ENCODE measurements at regions not wholly inside any gene's neighbourhood (a gene's known extent, or its start where the extent isn't known, plus 50 kb on each side); places are given as distances from the start of the nearest gene placed in this dataset.
A peak's percentile ranks its signal among the peaks of the same experiment; 100 is the strongest.

GRCh38 chr15:95605098-95605497, 725.4 kb upstream of the NR2F2 start:
- H3K27ac ChIP-seq (ENCODE audit: low read depth in 2 of 2, low read length in 1 of 2): peak overlapping the region in 1 of 2 experiments; percentile 76; a peak in 2 of 4 replicates
- H3K4me2 ChIP-seq: no peak overlapping the region
- H4K20me1 ChIP-seq (ENCODE audit: insufficient read depth): no peaks in the 10 kb centered on the region
- no peaks in the 10 kb centered on the region for H3K36me3 ChIP-seq (replicated peaks in 1 of 2; ENCODE audit: control insufficient read depth in 1 of 2, insufficient read depth in 2 of 2, low read length in 1 of 2)
- no peaks in the 10 kb centered on the region for H3K9me3 ChIP-seq
- TF ChIP-seq TEAD4 (IDR thresholded peaks at IDR 0.05; ENCODE audit: borderline replicate concordance, insufficient read depth) (no peak), EZH2phosphoT487 (IDR thresholded peaks at IDR 0.05; ENCODE audit: borderline replicate concordance, low read depth) (no peak), NRF1 (IDR thresholded peaks at IDR 0.05; ENCODE audit: low read depth, low read length) (no peak), GATA2 (CRISPR knock-in tag; IDR thresholded peaks at IDR 0.05) (no peak)
- no peaks in the 10 kb centered on the region for H3K9me2 ChIP-seq
- H2AFZ ChIP-seq (ENCODE audit: low read depth): no peak overlapping the region
- no peak overlapping the region for H3K9ac ChIP-seq
- H3K27me3 ChIP-seq (ENCODE audit: insufficient read depth): no peaks in the 10 kb centered on the region
- H3K4me3 ChIP-seq (ENCODE audit: low read depth in 2 of 2, low read length in 1 of 2): no peak overlapping the region
- H3K4me1 ChIP-seq (ENCODE audit: control insufficient read depth in 1 of 2, insufficient read depth in 2 of 2, low read depth in 1 of 2, low read length in 1 of 2): peaks cover 0 to 26% of the 10 kb centered on the region in 2 experiments; a peak in 2 of 4 replicates
- POLR2A ChIA-PET: no interaction called here
- H3K79me2 ChIP-seq (ENCODE audit: insufficient read depth): no peaks in the 10 kb centered on the region
- CTCF ChIA-PET: no interaction called here
- peaks cover 5% of the 10 kb centered on the region for H3F3A ChIP-seq (replicated peaks; ENCODE audit: insufficient read depth)
- no peak for DNase-seq

DNA sequence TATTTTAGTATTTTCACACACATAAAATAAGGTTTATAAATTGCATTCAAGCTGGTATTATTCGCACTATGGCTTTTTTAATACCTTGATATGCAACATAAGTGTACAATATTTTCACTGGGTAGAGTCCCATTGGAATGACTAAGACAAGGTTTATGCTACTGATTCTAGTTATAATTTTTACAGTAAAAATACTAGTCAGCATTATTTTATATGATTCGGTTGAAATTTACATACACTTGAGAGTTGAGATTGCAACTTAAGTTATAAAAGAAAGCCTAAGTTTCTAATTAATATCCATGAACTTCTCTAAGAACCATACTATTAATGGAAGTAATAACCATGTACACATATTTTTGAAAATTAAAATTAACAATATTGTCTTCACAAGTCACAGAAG, 723.9 kb upstream of the NR2F2 start:
- WGBS (ENCODE audit: low lambda C conversion rate): 46% methylated on average over 2 of the region's 2 CpGs
- DNase-seq: no peak
- Histone ChIP-seq H3K27me3 (ENCODE audit: insufficient read depth) (no peaks in the 10 kb centered on the region), H3F3A (replicated peaks; ENCODE audit: insufficient read depth) (peaks cover 5% of the 10 kb centered on the region), H3K36me3 (replicated peaks in 1 of 2; ENCODE audit: control insufficient read depth in 1 of 2, insufficient read depth in 2 of 2, low read length in 1 of 2) (no peaks in the 10 kb centered on the region), H3K9me2 (no peaks in the 10 kb centered on the region), H3K9me3 (no peaks in the 10 kb centered on the region), H3K4me1 (ENCODE audit: control insufficient read depth in 1 of 2, insufficient read depth in 2 of 2, low read depth in 1 of 2, low read length in 1 of 2) (peaks cover 0 to 26% of the 10 kb centered on the region in 2 experiments; a peak in 2 of 4 replicates), H4K20me1 (ENCODE audit: insufficient read depth) (no peaks in the 10 kb centered on the region), H3K79me2 (ENCODE audit: insufficient read depth) (no peaks in the 10 kb centered on the region), H3K9ac (no peak overlapping the region), H3K4me3 (ENCODE audit: low read depth in 2 of 2, low read length in 1 of 2) (no peak overlapping the region), H3K27ac (ENCODE audit: low read depth in 2 of 2, low read length in 1 of 2) (no peak overlapping the region), H2AFZ (ENCODE audit: low read depth) (no peak overlapping the region), H3K4me2 (no peak overlapping the region)
- no peak for TF ChIP-seq RAD21 (IDR thresholded peaks at IDR 0.05; ENCODE audit: low read length)
- TF ChIP-seq RXRA (IDR thresholded peaks at IDR 0.05; ENCODE audit: borderline replicate concordance, low read depth): no peak
- no peak for TF ChIP-seq YY1 (IDR thresholded peaks at IDR 0.05; ENCODE audit: low read depth)
- TF ChIP-seq, protein P1, sequence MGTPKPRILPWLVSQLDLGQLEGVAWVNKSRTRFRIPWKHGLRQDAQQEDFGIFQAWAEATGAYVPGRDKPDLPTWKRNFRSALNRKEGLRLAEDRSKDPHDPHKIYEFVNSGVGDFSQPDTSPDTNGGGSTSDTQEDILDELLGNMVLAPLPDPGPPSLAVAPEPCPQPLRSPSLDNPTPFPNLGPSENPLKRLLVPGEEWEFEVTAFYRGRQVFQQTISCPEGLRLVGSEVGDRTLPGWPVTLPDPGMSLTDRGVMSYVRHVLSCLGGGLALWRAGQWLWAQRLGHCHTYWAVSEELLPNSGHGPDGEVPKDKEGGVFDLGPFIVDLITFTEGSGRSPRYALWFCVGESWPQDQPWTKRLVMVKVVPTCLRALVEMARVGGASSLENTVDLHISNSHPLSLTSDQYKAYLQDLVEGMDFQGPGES (IDR thresholded peaks at IDR 0.05; ENCODE audit: low read depth, low read length): no peak
- no peak for TF ChIP-seq ELF1 (IDR thresholded peaks at IDR 0.05)
- TF ChIP-seq RCOR1 (IDR thresholded peaks at IDR 0.05; ENCODE audit: low read length): no peak
- no peak for TF ChIP-seq CTCF (IDR thresholded peaks at IDR 0.05)
- no peak for TF ChIP-seq TCF12 (IDR thresholded peaks at IDR 0.05)
- TF ChIP-seq ZBTB33 (IDR thresholded peaks at IDR 0.05; ENCODE audit: borderline replicate concordance, low read depth): no peak
- TF ChIP-seq FOXM1 (IDR thresholded peaks at IDR 0.05; ENCODE audit: low read depth): no peak
- TF ChIP-seq EP300 (IDR thresholded peaks at IDR 0.05; ENCODE audit: borderline replicate concordance in 1 of 2, low read depth in 1 of 2, low read length in 1 of 2): no peak
- no peak for TF ChIP-seq SIN3A (IDR thresholded peaks at IDR 0.05; ENCODE audit: borderline replicate concordance, low read depth, low read length)
- TF ChIP-seq NRF1 (IDR thresholded peaks at IDR 0.05; ENCODE audit: low read depth, low read length): no peak
- TF ChIP-seq MEF2A (IDR thresholded peaks at IDR 0.05; ENCODE audit: borderline replicate concordance, low read depth): no peak
- TF ChIP-seq EZH2phosphoT487 (IDR thresholded peaks at IDR 0.05; ENCODE audit: borderline replicate concordance, low read depth): no peak
- no peak for TF ChIP-seq JUND (IDR thresholded peaks at IDR 0.05)
- TF ChIP-seq, protein P2, sequence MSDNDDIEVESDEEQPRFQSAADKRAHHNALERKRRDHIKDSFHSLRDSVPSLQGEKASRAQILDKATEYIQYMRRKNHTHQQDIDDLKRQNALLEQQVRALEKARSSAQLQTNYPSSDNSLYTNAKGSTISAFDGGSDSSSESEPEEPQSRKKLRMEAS (IDR thresholded peaks at IDR 0.05; ENCODE audit: low read depth): no peak
- POLR2A ChIA-PET: no interaction called here
- CTCF ChIA-PET: no interaction called here
